H1 (cell line): ENCODE measurements at regions not wholly inside any gene's neighbourhood (a gene's known extent, or its start where the extent isn't known, plus 50 kb on each side); places are given as distances from the start of the nearest gene placed in this dataset.

ENCODE experiments used
- CTCF ChIA-PET: fragments of 300-600 bp; sonication (Branson Sonifier 250); formaldehyde crosslinking; loops from one replicate; lab custom pipeline; 2021; ENCODE audit not compliant: partially characterized antibody; lab: Charles Lee
- POLR2A ChIA-PET: fragments of 300-600 bp; sonication (Branson Sonifier 250); formaldehyde crosslinking; loops from one replicate; lab custom pipeline; 2021; ENCODE audit warnings: inconsistent platforms; ENCODE audit not compliant: partially characterized antibody; lab: Charles Lee
- DNase-seq, 2 experiments: peaks; one replicate each; pipeline versions ENCODE4 v3.0.0 to v3.0.0-alpha.2; 2010 to 2022; ENCODE audit warnings: low spot score in 2 of 2, low read depth in 1 of 2, mixed read lengths in 1 of 2
- FAIRE-seq: peaks from 2 replicates; lab custom pipeline; 2011; peaks lifted over from hg19 to GRCh38; lab: Jason Lieb, UNC
- H2AFZ ChIP-seq: 2 replicates; pipeline ENCODE4 v1.8.1; 2012; ENCODE audit warnings: low read length, inconsistent platforms
- H2AK5ac ChIP-seq: 2 replicates; pipeline ENCODE4 v1.6.1; 2013; ENCODE audit warnings: low read depth, low read length
- H2BK120ac ChIP-seq: replicated peaks from 2 replicates; pipeline ENCODE3; 2013; ENCODE audit warnings: low read depth, low read length, inconsistent platforms
- H2BK12ac ChIP-seq: 2 replicates; pipeline ENCODE4 v1.6.1; 2013; ENCODE audit warnings: low read depth, low read length
- H2BK15ac ChIP-seq: 2 replicates; pipeline ENCODE4 v1.6.1; 2013; ENCODE audit warnings: low read length
- H2BK20ac ChIP-seq: 2 replicates; pipeline ENCODE4 v1.6.1; 2013; ENCODE audit warnings: low read length
- H2BK5ac ChIP-seq: 2 replicates; pipeline ENCODE4 v1.6.1; 2013; ENCODE audit warnings: low read depth, low read length
- H3K14ac ChIP-seq: 2 replicates; pipeline ENCODE4 v1.6.1; 2013; ENCODE audit warnings: inconsistent platforms; ENCODE audit not compliant: insufficient read length
- H3K18ac ChIP-seq: 2 replicates; pipeline ENCODE4 v1.6.1; 2013; ENCODE audit warnings: low read length; ENCODE audit errors: extremely low read depth
- H3K23ac ChIP-seq: 2 replicates; pipeline ENCODE4 v1.6.1; 2013; ENCODE audit warnings: inconsistent platforms; ENCODE audit not compliant: insufficient read length
- H3K23me2 ChIP-seq: 2 replicates; pipeline ENCODE4 v1.6.1; 2013; ENCODE audit warnings: low read depth, low read length
- H3K27ac ChIP-seq: 2 replicates; pipeline ENCODE4 v1.6.1; 2011; ENCODE audit warnings: low read depth, low read length, inconsistent platforms
- H3K27me3 ChIP-seq, 4 experiments: replicated peaks in 1 of 4; 1 replicate in 1 of 4; 2 replicates in 3 of 4; pipeline versions ENCODE4 v1.6.1 to v1.8.1; 2011 to 2013; ENCODE audit warnings: low read length in 3 of 4, mild to moderate bottlenecking in 3 of 4, inconsistent platforms in 2 of 4, mixed read lengths in 2 of 4, moderate library complexity in 1 of 4; ENCODE audit not compliant: control insufficient read depth in 3 of 4, insufficient read depth in 3 of 4; ENCODE audit errors: extremely low read depth in 1 of 4
- H3K36me3 ChIP-seq, 4 experiments: 2 replicates each; pipeline versions ENCODE4 v1.6.1 to v1.8.1; 2011 to 2013; ENCODE audit warnings: mild to moderate bottlenecking in 4 of 4, low read length in 3 of 4, moderate library complexity in 2 of 4, control low read depth in 1 of 4, inconsistent platforms in 1 of 4; ENCODE audit not compliant: insufficient read depth in 4 of 4, control insufficient read depth in 2 of 4
- H3K4ac ChIP-seq: replicated peaks from 2 replicates; pipeline ENCODE3; 2013; ENCODE audit warnings: low read length, low read depth, mixed read lengths, inconsistent platforms; ENCODE audit not compliant: insufficient read length
- H3K4me1 ChIP-seq, 4 experiments: replicated peaks in 1 of 4; 1 replicate in 1 of 4; 2 replicates in 3 of 4; pipeline versions ENCODE4 v1.6.1 to v1.8.1; 2011 to 2013; ENCODE audit warnings: low read length in 3 of 4, inconsistent platforms in 2 of 4, mixed read lengths in 1 of 4; ENCODE audit not compliant: insufficient read depth in 4 of 4, control insufficient read depth in 3 of 4
- H3K4me2 ChIP-seq, 2 experiments: 2 replicates each; pipeline versions ENCODE4 v1.6.1 to v1.8.1; 2011 to 2013; ENCODE audit warnings: low read depth in 2 of 2, low read length in 2 of 2, control low read depth in 1 of 2, inconsistent platforms in 1 of 2, mild to moderate bottlenecking in 1 of 2; ENCODE audit not compliant: insufficient read depth in 1 of 2
- H3K4me3 ChIP-seq, 4 experiments: fragments of 200-600, 300-600 bp in 1 of 4; sonication (generic), shearing (Covaris generic), sonication (Bioruptor Twin) in 1 of 4; 2 replicates each; pipeline versions ENCODE4 v1.5.1 to v1.8.1; 2011 to 2016; ENCODE audit warnings: low read length in 4 of 4, low read depth in 3 of 4, control low read depth in 2 of 4, inconsistent platforms in 2 of 4, mild to moderate bottlenecking in 2 of 4, mixed read lengths in 1 of 4, moderate library complexity in 1 of 4; ENCODE audit not compliant: insufficient read depth in 2 of 4; ENCODE audit errors: extremely low read depth in 1 of 4
- H3K56ac ChIP-seq: replicated peaks from 2 replicates; pipeline ENCODE3; 2013; ENCODE audit warnings: low read depth, mild to moderate bottlenecking, mixed read lengths, low read length, inconsistent platforms; ENCODE audit not compliant: insufficient read length
- H3K79me1 ChIP-seq: 2 replicates; pipeline ENCODE4 v1.6.1; 2013; ENCODE audit warnings: low read depth, low read length, control low read depth
- H3K79me2 ChIP-seq, 2 experiments: 2 replicates each; pipeline versions ENCODE4 v1.6.1 to v1.8.1; 2012 to 2013; ENCODE audit warnings: low read length in 2 of 2, mild to moderate bottlenecking in 2 of 2, inconsistent platforms in 1 of 2; ENCODE audit not compliant: insufficient read depth in 2 of 2, control insufficient read depth in 1 of 2
- H3K9ac ChIP-seq, 4 experiments: replicated peaks in 1 of 4; 1 replicate in 1 of 4; 2 replicates in 3 of 4; pipeline versions ENCODE4 v1.6.1 to v1.8.1; 2011 to 2013; ENCODE audit warnings: low read depth in 3 of 4, low read length in 3 of 4, control low read depth in 2 of 4, mild to moderate bottlenecking in 2 of 4, moderate library complexity in 2 of 4, inconsistent platforms in 1 of 4; ENCODE audit errors: extremely low read depth in 1 of 4
- H3K9me3 ChIP-seq, 2 experiments: 2 replicates each; pipeline versions ENCODE4 v1.6.1 to v1.8.1; 2012 to 2013; ENCODE audit warnings: mild to moderate bottlenecking in 2 of 2, moderate library complexity in 2 of 2, control low read depth in 1 of 2, inconsistent platforms in 1 of 2, low read depth in 1 of 2, low read length in 1 of 2, mixed read lengths in 1 of 2; ENCODE audit not compliant: insufficient read depth in 2 of 2
- H4K20me1 ChIP-seq, 2 experiments: replicated peaks in 1 of 2; 2 replicates each; pipeline versions ENCODE3 to v1.8.1; 2011 to 2013; ENCODE audit warnings: inconsistent platforms in 2 of 2, low read length in 2 of 2, mild to moderate bottlenecking in 1 of 2; ENCODE audit not compliant: insufficient read depth in 2 of 2, control insufficient read depth in 1 of 2
- H4K5ac ChIP-seq: 2 replicates; pipeline ENCODE4 v1.6.1; 2013; ENCODE audit warnings: low read length, low read depth, mixed read lengths, inconsistent platforms; ENCODE audit not compliant: insufficient read length
- H4K8ac ChIP-seq: 2 replicates; pipeline ENCODE4 v1.8.0; 2013; ENCODE audit warnings: mild to moderate bottlenecking, moderate library complexity, low read length, inconsistent platforms; ENCODE audit not compliant: insufficient read depth; ENCODE audit errors: extremely low read depth
- H4K91ac ChIP-seq: replicated peaks from 2 replicates; pipeline ENCODE3; 2013; ENCODE audit warnings: low read length, mixed read lengths, inconsistent platforms; ENCODE audit not compliant: insufficient read length
- ATF2 ChIP-seq: IDR thresholded peaks from 2 replicates; pipeline ENCODE4 v1.6.1; 2012; ENCODE audit warnings: low read length, inconsistent platforms
- MAFK ChIP-seq: IDR thresholded peaks from 2 replicates; pipeline ENCODE4 v1.6.1; 2012; ENCODE audit warnings: low read depth, mild to moderate bottlenecking, improper control_type of control experiment, low read length
- SIN3A ChIP-seq, 2 experiments: IDR thresholded peaks in 1 of 2; conservative IDR thresholded peaks in 1 of 2; 2 replicates each; pipeline ENCODE4 v1.6.1; 2011 to 2012; ENCODE audit warnings: low read length in 2 of 2, improper control_type of control experiment in 1 of 2, low read depth in 1 of 2, mild to moderate bottlenecking in 1 of 2
- SIX5 ChIP-seq: IDR thresholded peaks from 2 replicates; pipeline ENCODE4 v1.6.1; 2011; ENCODE audit warnings: mild to moderate bottlenecking, low read depth, low read length
- SP2 ChIP-seq: IDR thresholded peaks from 2 replicates; pipeline ENCODE4 v1.6.1; 2012; ENCODE audit warnings: mild to moderate bottlenecking, low read length, inconsistent platforms
- SP4 ChIP-seq: IDR thresholded peaks from 2 replicates; pipeline ENCODE4 v1.6.1; 2012; ENCODE audit warnings: low read length, inconsistent platforms
- TAF1 ChIP-seq: IDR thresholded peaks from 2 replicates; pipeline ENCODE4 v1.6.1; 2011; ENCODE audit warnings: mild to moderate bottlenecking, low read depth, low read length

GRCh38 chr6:141576751-141577150, 556.0 kb upstream of the GJE1 start:
- Histone ChIP-seq H2BK12ac (no peak overlapping the region), H4K91ac (no peak overlapping the region), H3K9me3 (no peaks in the 10 kb centered on the region), H3K36me3 (no peaks in the 10 kb centered on the region), H2BK5ac (no peak overlapping the region), H3K23me2 (no peaks in the 10 kb centered on the region), H4K20me1 (no peaks in the 10 kb centered on the region), H2BK120ac (no peak overlapping the region), H3K27ac (no peak overlapping the region), H3K56ac (no peak overlapping the region), H3K18ac (no peak overlapping the region), H3K9ac (no peak overlapping the region), H3K4ac (no peak overlapping the region), H2AK5ac (no peak overlapping the region), H3K27me3 (no peaks in the 10 kb centered on the region), H2AFZ (no peak overlapping the region), H3K79me1 (no peaks in the 10 kb centered on the region), H3K4me2 (no peak overlapping the region), H3K4me3 (no peak overlapping the region), H2BK20ac (no peak overlapping the region), H3K79me2 (no peaks in the 10 kb centered on the region), H4K8ac (no peak overlapping the region), H2BK15ac (no peak overlapping the region), H4K5ac (no peak overlapping the region), H3K23ac (no peak overlapping the region), H3K4me1 (no peaks in the 10 kb centered on the region), H3K14ac (no peak overlapping the region)
- ChIA-PET POLR2A (no interaction called here), CTCF (no interaction called here)
- FAIRE-seq: no peak
- DNase-seq: no peak
- TF ChIP-seq SP4 (no peak), MAFK (no peak), TAF1 (no peak), SIX5 (no peak), SP2 (no peak), ATF2 (no peak), SIN3A (conservative IDR thresholded peaks at IDR 0.05 in 1 of 2, IDR thresholded peaks at IDR 0.05 in 1 of 2; ENCODE audit: low read depth in 1 of 2, low read length in 2 of 2) (no peak)
